RWPE2 (cell line): ENCODE measurements at regions not wholly inside any gene's neighbourhood (a gene's known extent, or its start where the extent isn't known, plus 50 kb on each side); places are given as distances from the start of the nearest gene placed in this dataset.

Experiments used
- ATAC-seq: fragments of 200-7000 bp; cut with Tn5 transposase; 3 replicates; pipeline ENCODE4 v1.9.1; 2021; ENCODE audit warnings: low read depth
- DNase-seq: peaks from one replicate; pipeline ENCODE4 v3.0.0-alpha.2; 2020; ENCODE audit warnings: low spot score
- H3K27ac ChIP-seq: fragments of 450-650 bp; 2 replicates; pipeline ENCODE4 v1.5.1; 2017; ENCODE audit warnings: mild to moderate bottlenecking; ENCODE audit not compliant: poor library complexity, severe bottlenecking
- H3K27me3 ChIP-seq: fragments of 250-450 bp; sonication (Bioruptor Pico); 2 replicates; pipeline ENCODE4 v1.5.1; 2021; ENCODE audit warnings: mild to moderate bottlenecking, moderate library complexity; ENCODE audit not compliant: insufficient read depth, poor library complexity, severe bottlenecking
- H3K36me3 ChIP-seq: fragments of 250-450 bp; sonication (Bioruptor Pico); 2 replicates; pipeline ENCODE4 v1.5.1; 2020; ENCODE audit warnings: low read depth, mild to moderate bottlenecking, moderate library complexity
- H3K4me1 ChIP-seq: fragments of 250-450 bp; sonication (Bioruptor Pico); 2 replicates; pipeline ENCODE4 v1.5.1; 2021; ENCODE audit warnings: mild to moderate bottlenecking, moderate library complexity; ENCODE audit not compliant: insufficient read depth, poor library complexity, severe bottlenecking
- H3K4me3 ChIP-seq: fragments of 250-450 bp; sonication (Bioruptor Pico); 2 replicates; pipeline ENCODE4 v1.5.1; 2021; ENCODE audit warnings: mild to moderate bottlenecking, moderate library complexity; ENCODE audit not compliant: severe bottlenecking
- H3K9me3 ChIP-seq: fragments of 250-450 bp; sonication (Bioruptor Pico); 2 replicates; pipeline ENCODE4 v1.5.1; 2021; ENCODE audit warnings: mild to moderate bottlenecking, moderate library complexity; ENCODE audit not compliant: severe bottlenecking
- CTCF ChIP-seq: fragments of 450-650 bp; IDR thresholded peaks from one replicate; pipeline ENCODE4 v1.5.1; 2017; ENCODE audit warnings: mild to moderate bottlenecking, moderate library complexity; ENCODE audit not compliant: poor library complexity, severe bottlenecking

- H3K36me3 ChIP-seq = no peaks in the 10 kb centered on the region
- H3K9me3 ChIP-seq = no peaks in the 10 kb centered on the region
- no peak overlapping the region for H3K27ac ChIP-seq
- ATAC-seq (no peak; the same call in 2 of the 3 replicates), DNase-seq (no peak)
- H3K4me3 ChIP-seq = no peak overlapping the region
- no peaks in the 10 kb centered on the region for H3K27me3 ChIP-seq
- H3K4me1 ChIP-seq = no peaks in the 10 kb centered on the region
- no peak for TF ChIP-seq CTCF
These were observed 152.1 kb upstream of the CCDC150 start for GRCh38 chr2:196487417-196487816.

- no peaks in the 10 kb centered on the region for H3K9me3 ChIP-seq
- TF ChIP-seq CTCF = no peak
- no peak overlapping the region for H3K27ac ChIP-seq
- H3K27me3 ChIP-seq = no peaks in the 10 kb centered on the region
- no peaks in the 10 kb centered on the region for H3K36me3 ChIP-seq
- H3K4me1 ChIP-seq = no peaks in the 10 kb centered on the region
- no peak for ATAC-seq
- no peak for DNase-seq
- no peak overlapping the region for H3K4me3 ChIP-seq
These were observed 150.1 kb upstream of the CCDC150 start for GRCh38 chr2:196489371-196489770.

GRCh38 chr2:196492946-196493345 is 146.6 kb upstream of the CCDC150 start:
- no peaks in the 10 kb centered on the region for H3K9me3 ChIP-seq
- DNase-seq = no peak

GRCh38 chr2:196498962-196499361 is 140.6 kb upstream of the CCDC150 start:
- Histone ChIP-seq H3K27ac (no peak overlapping the region), H3K4me3 (no peak overlapping the region), H3K27me3 (no peaks in the 10 kb centered on the region), H3K36me3 (no peaks in the 10 kb centered on the region), H3K4me1 (no peaks in the 10 kb centered on the region), H3K9me3 (no peaks in the 10 kb centered on the region)
- ATAC-seq (no peak), DNase-seq (no peak)
- no peak for TF ChIP-seq CTCF

More at GRCh38 chr2:196492946-196493345, 146.6 kb upstream of the CCDC150 start:
- no peak overlapping the region for H3K27ac ChIP-seq
- no peak overlapping the region for H3K4me3 ChIP-seq
- no peaks in the 10 kb centered on the region for H3K36me3 ChIP-seq
- no peak for ATAC-seq
- H3K4me1 ChIP-seq = no peaks in the 10 kb centered on the region
- TF ChIP-seq CTCF = no peak
- no peaks in the 10 kb centered on the region for H3K27me3 ChIP-seq

- no peak for ATAC-seq
- Histone ChIP-seq H3K27me3 (no peaks in the 10 kb centered on the region), H3K27ac (no peak overlapping the region)
These were observed 139.8 kb upstream of the CCDC150 start for GRCh38 chr2:196499686-196500085.

More at GRCh38 chr2:196499686-196500085, 139.8 kb upstream of the CCDC150 start:
- Histone ChIP-seq H3K4me3 (no peak overlapping the region), H3K4me1 (no peaks in the 10 kb centered on the region), H3K9me3 (no peaks in the 10 kb centered on the region), H3K36me3 (no peaks in the 10 kb centered on the region)
- no peak for DNase-seq
- no peak for TF ChIP-seq CTCF
